WTC11 (cell line): ENCODE measurements at regions not wholly inside any gene's neighbourhood (a gene's known extent, or its start where the extent isn't known, plus 50 kb on each side); places are given as distances from the start of the nearest gene placed in this dataset.

Experiments
- ATAC-seq: fragments of 200-7000 bp; cut with Tn5 transposase; 2 replicates; pipeline ENCODE4 v1.10.0; 2021; ENCODE audit warnings: mild to moderate bottlenecking, moderate library complexity
- CTCF ChIA-PET: fragments of 300-600 bp; sonication (Branson Sonifier 250); formaldehyde crosslinking; loops from one replicate; lab custom pipeline; 2021; ENCODE audit warnings: antibody characterized with exemption; lab: Charles Lee
- POLR2A ChIA-PET: fragments of 350-600 bp; sonication (Branson Sonifier 250); formaldehyde crosslinking; loops from one replicate; lab custom pipeline; 2021; ENCODE audit warnings: antibody characterized with exemption; lab: Charles Lee
- DNase-seq: peaks from one replicate; pipeline ENCODE4 v3.0.0; 2021; ENCODE audit warnings: low spot score
- H3K27ac Mint-ChIP-seq: 2 replicates; pipeline ENCODE4 v1.8.0; 2021; ENCODE audit warnings: mixed read lengths
- H3K27me3 Mint-ChIP-seq: 2 replicates; pipeline ENCODE4 v1.8.0; 2021; ENCODE audit warnings: low read depth, mild to moderate bottlenecking, moderate library complexity, mixed read lengths
- H3K36me3 Mint-ChIP-seq: 2 replicates; pipeline ENCODE4 v1.8.0; 2021; ENCODE audit warnings: mixed read lengths
- H3K4me1 Mint-ChIP-seq: 2 replicates; pipeline ENCODE4 v1.8.0; 2022; ENCODE audit warnings: mixed read lengths
- H3K4me3 Mint-ChIP-seq: 2 replicates; pipeline ENCODE4 v1.8.0; 2021; ENCODE audit warnings: mild to moderate bottlenecking, moderate library complexity, mixed read lengths
- H3K9me3 Mint-ChIP-seq: 2 replicates; pipeline ENCODE4 v1.8.0; 2021; ENCODE audit warnings: mixed read lengths
- CTCF ChIP-seq: fragments of 200-600 bp; IDR thresholded peaks from 2 replicates; pipeline ENCODE4 v1.8.0; 2022; ENCODE audit warnings: antibody characterized with exemption
- ESRRA ChIP-seq: sonication (generic); formaldehyde crosslinking; IDR thresholded peaks from 2 replicates; pipeline ENCODE4 v1.8.1; 2022; ENCODE audit warnings: mild to moderate bottlenecking, missing genetic modification reagents, borderline replicate concordance
- FOXK1 ChIP-seq: sonication (generic); formaldehyde crosslinking; IDR thresholded peaks from 2 replicates; pipeline ENCODE4 v1.8.0; 2022; ENCODE audit warnings: mild to moderate bottlenecking, moderate library complexity, missing genetic modification reagents
- FOXP1 ChIP-seq: sonication (generic); formaldehyde crosslinking; IDR thresholded peaks from 2 replicates; pipeline ENCODE4 v1.8.0; 2022; ENCODE audit warnings: missing genetic modification reagents, mild to moderate bottlenecking, moderate library complexity, borderline replicate concordance
- GTF2I ChIP-seq: fragments of 250-450 bp; sonication (Bioruptor Pico); conservative IDR thresholded peaks from 2 replicates; pipeline ENCODE4 v1.4.0; 2021; ENCODE audit warnings: mild to moderate bottlenecking
- IRF2 ChIP-seq: sonication (generic); formaldehyde crosslinking; IDR thresholded peaks from 2 replicates; pipeline ENCODE4 v1.8.0; 2022; ENCODE audit warnings: low read depth, missing genetic modification reagents, borderline replicate concordance
- NR1H2 ChIP-seq: sonication (generic); formaldehyde crosslinking; IDR thresholded peaks from 2 replicates; pipeline ENCODE4 v1.9.0; 2021; ENCODE audit warnings: mild to moderate bottlenecking, moderate library complexity, missing genetic modification reagents
- SMAD3 ChIP-seq: sonication (generic); formaldehyde crosslinking; IDR thresholded peaks from 2 replicates; pipeline ENCODE4 v1.8.0; 2022; ENCODE audit warnings: missing genetic modification reagents, mild to moderate bottlenecking, borderline replicate concordance
- SOX15 ChIP-seq: fragments of 250-450 bp; sonication (Bioruptor Pico); IDR thresholded peaks from 2 replicates; pipeline ENCODE4 v1.9.0; 2021; ENCODE audit warnings: mild to moderate bottlenecking
- TEAD1 ChIP-seq: sonication (generic); formaldehyde crosslinking; IDR thresholded peaks from 2 replicates; pipeline ENCODE4 v1.8.0; 2022; ENCODE audit warnings: mild to moderate bottlenecking, missing genetic modification reagents
- TEAD4 ChIP-seq: sonication (generic); formaldehyde crosslinking; IDR thresholded peaks from 2 replicates; pipeline ENCODE4 v1.8.0; 2022; ENCODE audit warnings: mild to moderate bottlenecking, missing genetic modification reagents
- USF1 ChIP-seq: sonication (generic); formaldehyde crosslinking; IDR thresholded peaks from 2 replicates; pipeline ENCODE4 v1.8.0; 2022; ENCODE audit warnings: mild to moderate bottlenecking, missing genetic modification reagents
- ZMAT4 ChIP-seq: fragments of 250-450 bp; sonication (Bioruptor Pico); IDR thresholded peaks from 2 replicates; pipeline ENCODE4 v1.9.0; 2021; ENCODE audit warnings: mild to moderate bottlenecking
- ZNF281 ChIP-seq: sonication (generic); formaldehyde crosslinking; IDR thresholded peaks from 2 replicates; pipeline ENCODE4 v1.8.0; 2023; ENCODE audit warnings: mild to moderate bottlenecking, missing genetic modification reagents
- TF ChIP-seq, protein P1 (sequence below): sonication (generic); formaldehyde crosslinking; IDR thresholded peaks from 2 replicates; pipeline ENCODE4 v1.8.0; 2023; ENCODE audit warnings: missing genetic modification reagents
- TF ChIP-seq, protein P2 (sequence below): fragments of 250-450 bp; sonication (Bioruptor Pico); IDR thresholded peaks from 2 replicates; pipeline ENCODE4 v1.8.0; 2021; ENCODE audit warnings: mild to moderate bottlenecking
- TF ChIP-seq, protein P3 (sequence below): fragments of 250-450 bp; sonication (Bioruptor Pico); IDR thresholded peaks from 2 replicates; pipeline ENCODE4 v1.9.0; 2021; ENCODE audit warnings: mild to moderate bottlenecking
- TF ChIP-seq, protein P4 (sequence below): sonication (generic); formaldehyde crosslinking; IDR thresholded peaks from 2 replicates; pipeline ENCODE4 v1.8.0; 2022; ENCODE audit warnings: mild to moderate bottlenecking, missing genetic modification reagents
- TF ChIP-seq, protein P5 (sequence below): sonication (generic); formaldehyde crosslinking; IDR thresholded peaks from 2 replicates; pipeline ENCODE4 v1.8.1; 2023; ENCODE audit warnings: mild to moderate bottlenecking, missing genetic modification reagents

GRCh38 chr22:48779211-48779643 is 1048.4 kb downstream of the BRD1 start (continued):
- TF ChIP-seq TEAD1 (no peak), TEAD4 (no peak), GTF2I (no peak), ZMAT4 (CRISPR knock-in tag) (no peak), SOX15 (CRISPR knock-in tag) (no peak)
- TF ChIP-seq, protein P1, sequence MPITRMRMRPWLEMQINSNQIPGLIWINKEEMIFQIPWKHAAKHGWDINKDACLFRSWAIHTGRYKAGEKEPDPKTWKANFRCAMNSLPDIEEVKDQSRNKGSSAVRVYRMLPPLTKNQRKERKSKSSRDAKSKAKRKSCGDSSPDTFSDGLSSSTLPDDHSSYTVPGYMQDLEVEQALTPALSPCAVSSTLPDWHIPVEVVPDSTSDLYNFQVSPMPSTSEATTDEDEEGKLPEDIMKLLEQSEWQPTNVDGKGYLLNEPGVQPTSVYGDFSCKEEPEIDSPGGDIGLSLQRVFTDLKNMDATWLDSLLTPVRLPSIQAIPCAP = no peak
- TF ChIP-seq, protein P2, sequence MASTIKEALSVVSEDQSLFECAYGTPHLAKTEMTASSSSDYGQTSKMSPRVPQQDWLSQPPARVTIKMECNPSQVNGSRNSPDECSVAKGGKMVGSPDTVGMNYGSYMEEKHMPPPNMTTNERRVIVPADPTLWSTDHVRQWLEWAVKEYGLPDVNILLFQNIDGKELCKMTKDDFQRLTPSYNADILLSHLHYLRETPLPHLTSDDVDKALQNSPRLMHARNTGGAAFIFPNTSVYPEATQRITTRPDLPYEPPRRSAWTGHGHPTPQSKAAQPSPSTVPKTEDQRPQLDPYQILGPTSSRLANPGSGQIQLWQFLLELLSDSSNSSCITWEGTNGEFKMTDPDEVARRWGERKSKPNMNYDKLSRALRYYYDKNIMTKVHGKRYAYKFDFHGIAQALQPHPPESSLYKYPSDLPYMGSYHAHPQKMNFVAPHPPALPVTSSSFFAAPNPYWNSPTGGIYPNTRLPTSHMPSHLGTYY (CRISPR knock-in tag) = no peak
- TF ChIP-seq, protein P3, sequence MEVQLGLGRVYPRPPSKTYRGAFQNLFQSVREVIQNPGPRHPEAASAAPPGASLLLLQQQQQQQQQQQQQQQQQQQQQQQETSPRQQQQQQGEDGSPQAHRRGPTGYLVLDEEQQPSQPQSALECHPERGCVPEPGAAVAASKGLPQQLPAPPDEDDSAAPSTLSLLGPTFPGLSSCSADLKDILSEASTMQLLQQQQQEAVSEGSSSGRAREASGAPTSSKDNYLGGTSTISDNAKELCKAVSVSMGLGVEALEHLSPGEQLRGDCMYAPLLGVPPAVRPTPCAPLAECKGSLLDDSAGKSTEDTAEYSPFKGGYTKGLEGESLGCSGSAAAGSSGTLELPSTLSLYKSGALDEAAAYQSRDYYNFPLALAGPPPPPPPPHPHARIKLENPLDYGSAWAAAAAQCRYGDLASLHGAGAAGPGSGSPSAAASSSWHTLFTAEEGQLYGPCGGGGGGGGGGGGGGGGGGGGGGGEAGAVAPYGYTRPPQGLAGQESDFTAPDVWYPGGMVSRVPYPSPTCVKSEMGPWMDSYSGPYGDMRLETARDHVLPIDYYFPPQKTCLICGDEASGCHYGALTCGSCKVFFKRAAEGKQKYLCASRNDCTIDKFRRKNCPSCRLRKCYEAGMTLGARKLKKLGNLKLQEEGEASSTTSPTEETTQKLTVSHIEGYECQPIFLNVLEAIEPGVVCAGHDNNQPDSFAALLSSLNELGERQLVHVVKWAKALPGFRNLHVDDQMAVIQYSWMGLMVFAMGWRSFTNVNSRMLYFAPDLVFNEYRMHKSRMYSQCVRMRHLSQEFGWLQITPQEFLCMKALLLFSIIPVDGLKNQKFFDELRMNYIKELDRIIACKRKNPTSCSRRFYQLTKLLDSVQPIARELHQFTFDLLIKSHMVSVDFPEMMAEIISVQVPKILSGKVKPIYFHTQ (CRISPR knock-in tag) = no peak

DNA sequence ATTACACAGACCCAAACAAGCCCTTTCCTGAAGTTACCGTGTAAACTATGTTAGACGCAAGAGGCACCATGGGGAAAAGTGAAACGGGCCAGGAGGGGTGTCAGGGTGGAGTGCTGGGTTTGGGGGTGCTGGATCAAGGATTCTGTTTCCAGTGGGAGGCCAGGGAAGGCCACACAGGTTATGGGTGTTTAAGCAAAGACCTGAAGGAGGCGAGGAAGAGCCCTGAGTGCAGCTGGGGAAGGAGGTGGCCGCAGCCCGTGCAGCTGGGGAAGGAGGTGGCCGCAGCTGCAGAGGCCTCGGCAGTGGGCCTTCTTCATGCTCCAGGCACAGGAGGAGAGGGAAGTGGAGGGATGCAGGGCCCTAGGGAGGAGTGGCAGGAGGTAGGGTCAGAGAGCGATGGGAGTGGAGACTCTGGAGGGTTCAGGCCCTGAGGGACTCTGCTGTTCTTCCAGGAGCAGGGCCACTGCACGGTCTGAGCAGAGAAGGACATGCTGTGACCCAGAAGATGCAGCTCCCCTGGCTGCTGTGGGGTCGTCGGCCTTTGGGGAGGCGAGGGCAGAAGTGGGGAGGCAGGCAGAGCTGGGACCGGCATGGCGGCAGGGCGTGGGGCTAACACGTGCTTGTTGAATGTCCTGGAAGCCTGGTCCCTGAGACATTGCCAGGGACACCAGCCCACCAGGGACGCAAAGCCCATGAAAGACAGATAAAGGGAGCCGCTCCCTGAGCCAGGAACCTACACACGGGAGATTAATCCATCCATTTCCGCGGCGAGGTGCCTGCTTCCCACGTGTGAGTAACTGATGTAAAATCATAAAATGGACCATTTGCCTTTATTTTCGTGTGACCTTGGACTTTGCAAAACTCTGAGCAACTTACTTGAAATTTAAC is 1049.1 kb downstream of the BRD1 start:
- no peak for TF ChIP-seq NR1H2 (CRISPR knock-in tag)
- TF ChIP-seq ZNF281 (CRISPR knock-in tag) = no peak
- no peak for TF ChIP-seq TEAD1
- TF ChIP-seq, protein P4, sequence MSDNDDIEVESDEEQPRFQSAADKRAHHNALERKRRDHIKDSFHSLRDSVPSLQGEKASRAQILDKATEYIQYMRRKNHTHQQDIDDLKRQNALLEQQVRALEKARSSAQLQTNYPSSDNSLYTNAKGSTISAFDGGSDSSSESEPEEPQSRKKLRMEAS = no peak
- no peak for TF ChIP-seq IRF2
- TF ChIP-seq, all 79 proteins: peak for 0
- ATAC-seq = no peak
- H3K36me3 Mint-ChIP-seq = peaks cover 5% of the 10 kb centered on the region; the same call in 1 of the 2 replicates
- ChIA-PET CTCF (interaction anchor here (1.1 kb wide), 1 partner anchor 18 kb away, joined by 3 read pairs; no protein-coding TSS in a partner anchor), POLR2A (no interaction called here)
- H3K27me3 Mint-ChIP-seq = no peaks in the 10 kb centered on the region; the same call in 1 of the 2 replicates
- DNase-seq = no peak
- peaks cover 25% of the 10 kb centered on the region for H3K9me3 Mint-ChIP-seq
- no peak overlapping the region for H3K4me3 Mint-ChIP-seq
- no peak overlapping the region for H3K27ac Mint-ChIP-seq
- peaks cover 19% of the 10 kb centered on the region for H3K4me1 Mint-ChIP-seq

DNA sequence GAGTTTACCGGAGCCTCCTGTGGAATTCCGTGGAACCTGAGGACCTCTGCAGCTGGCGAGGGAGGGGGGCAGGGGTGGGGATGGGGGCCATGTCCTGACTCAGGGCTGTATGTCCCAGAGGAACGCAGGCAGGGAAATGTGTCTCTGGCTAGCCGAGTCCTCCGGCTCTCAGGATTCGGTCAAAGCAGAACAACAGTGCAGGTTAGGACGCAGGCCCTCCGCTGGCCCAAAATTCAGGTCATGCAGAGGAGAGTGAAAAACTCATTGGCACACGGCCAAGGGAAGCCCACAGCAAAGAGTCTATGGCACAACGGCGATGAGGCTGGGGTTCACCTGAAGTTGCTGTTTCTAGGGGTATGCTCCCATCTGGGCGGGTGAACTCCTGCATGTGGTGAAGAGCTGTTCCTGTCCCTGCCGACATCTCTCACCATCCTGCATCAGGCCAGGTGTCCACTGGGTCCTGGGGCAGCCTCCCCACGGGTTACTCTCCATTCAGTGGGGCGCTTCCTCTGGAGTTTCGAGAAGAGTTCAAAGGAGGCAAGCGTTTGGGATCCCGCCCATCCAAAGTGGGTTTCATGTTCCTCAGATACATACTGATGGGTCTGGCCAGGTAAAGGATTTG is 1055.3 kb downstream of the BRD1 start:
- no peak for ATAC-seq
- Mint-ChIP-seq H3K36me3 (peaks cover 9% of the 10 kb centered on the region; the same call in 1 of the 2 replicates), H3K4me1 (no peaks in the 10 kb centered on the region), H3K27ac (no peak overlapping the region), H3K27me3 (no peaks in the 10 kb centered on the region), H3K9me3 (peaks cover 37% of the 10 kb centered on the region), H3K4me3 (no peak overlapping the region)
- ChIA-PET CTCF (interaction anchor here (2.0 kb wide), 1 partner anchor 11 kb away, joined by 10 read pairs; no protein-coding TSS in a partner anchor), POLR2A (interaction anchor here (0.8 kb wide), 1 partner anchor 147 kb away, joined by 3 read pairs; no protein-coding TSS in a partner anchor)
- DNase-seq = no peak
- TF ChIP-seq, protein P5, sequence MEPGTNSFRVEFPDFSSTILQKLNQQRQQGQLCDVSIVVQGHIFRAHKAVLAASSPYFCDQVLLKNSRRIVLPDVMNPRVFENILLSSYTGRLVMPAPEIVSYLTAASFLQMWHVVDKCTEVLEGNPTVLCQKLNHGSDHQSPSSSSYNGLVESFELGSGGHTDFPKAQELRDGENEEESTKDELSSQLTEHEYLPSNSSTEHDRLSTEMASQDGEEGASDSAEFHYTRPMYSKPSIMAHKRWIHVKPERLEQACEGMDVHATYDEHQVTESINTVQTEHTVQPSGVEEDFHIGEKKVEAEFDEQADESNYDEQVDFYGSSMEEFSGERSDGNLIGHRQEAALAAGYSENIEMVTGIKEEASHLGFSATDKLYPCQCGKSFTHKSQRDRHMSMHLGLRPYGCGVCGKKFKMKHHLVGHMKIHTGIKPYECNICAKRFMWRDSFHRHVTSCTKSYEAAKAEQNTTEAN (CRISPR knock-in tag) = no peak
- TF ChIP-seq SMAD3 (CRISPR knock-in tag) (no peak), FOXK1 (CRISPR knock-in tag) (no peak), ESRRA (CRISPR knock-in tag) (no peak), FOXP1 (CRISPR knock-in tag) (no peak), USF1 (CRISPR knock-in tag) (no peak), CTCF (no peak), GTF2I (no peak)
